ENCODE measurements at regions not wholly inside any gene's neighbourhood (a gene's known extent, or its start where the extent isn't known, plus 50 kb on each side); places are given as distances from the start of the nearest gene placed in this dataset.

DNA sequence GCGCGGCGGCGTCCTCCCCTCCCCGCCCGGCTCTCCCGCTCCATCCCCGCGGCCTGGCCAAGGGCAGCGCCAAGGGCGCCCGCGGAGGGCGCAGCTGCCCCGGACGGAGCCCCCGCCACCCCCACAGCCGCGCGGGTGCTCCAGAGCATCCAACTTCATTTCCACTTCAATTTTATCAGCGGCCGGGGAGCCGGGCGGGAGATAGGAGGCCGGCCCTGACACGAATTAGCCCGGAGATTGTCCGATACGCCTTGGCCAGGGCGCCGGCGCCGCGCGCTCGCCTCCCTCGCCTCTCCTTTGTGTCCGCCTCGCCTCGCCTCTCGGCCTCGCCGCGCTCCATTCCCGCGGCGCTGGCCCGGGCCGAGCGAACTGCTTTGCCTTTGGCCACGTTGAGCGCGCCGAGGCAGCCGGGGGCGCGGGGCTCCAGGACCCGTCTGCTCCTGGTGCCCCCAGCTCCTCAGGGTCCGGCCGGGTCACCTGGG is 129.1 kb upstream of the LHX1 start (continued):
- TF ChIP-seq, protein P1, sequence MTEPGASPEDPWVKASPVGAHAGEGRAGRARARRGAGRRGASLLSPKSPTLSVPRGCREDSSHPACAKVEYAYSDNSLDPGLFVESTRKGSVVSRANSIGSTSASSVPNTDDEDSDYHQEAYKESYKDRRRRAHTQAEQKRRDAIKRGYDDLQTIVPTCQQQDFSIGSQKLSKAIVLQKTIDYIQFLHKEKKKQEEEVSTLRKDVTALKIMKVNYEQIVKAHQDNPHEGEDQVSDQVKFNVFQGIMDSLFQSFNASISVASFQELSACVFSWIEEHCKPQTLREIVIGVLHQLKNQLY (CRISPR knock-in tag; IDR thresholded peaks at IDR 0.05), result no peak
- TF ChIP-seq ZNF512 (CRISPR knock-in tag; IDR thresholded peaks at IDR 0.05; ENCODE audit: borderline replicate concordance) (no peak), ESRRA (CRISPR knock-in tag; IDR thresholded peaks at IDR 0.05; ENCODE audit: borderline replicate concordance) (0 out of 2 replicates have a peak, but pooled peaks have one; percentile 76), ZNF317 (CRISPR knock-in tag; IDR thresholded peaks at IDR 0.05; ENCODE audit: borderline replicate concordance, low read depth) (peak; percentile 33; the same call in 1 of the 2 replicates), GRHL2 (CRISPR knock-in tag; IDR thresholded peaks at IDR 0.05; ENCODE audit: insufficient replicate concordance, severe bottlenecking) (no peak), FOXP1 (CRISPR knock-in tag; IDR thresholded peaks at IDR 0.05; ENCODE audit: borderline replicate concordance) (no peak), CREB1 (CRISPR knock-in tag; IDR thresholded peaks at IDR 0.05) (no peak), IRF2 (CRISPR knock-in tag; IDR thresholded peaks at IDR 0.05; ENCODE audit: borderline replicate concordance, low read depth) (no peak), MYBL2 (CRISPR knock-in tag; IDR thresholded peaks at IDR 0.05) (0 out of 2 replicates have a peak, but pooled peaks have one; percentile 28)

- Mint-ChIP-seq H3K9me3 (no peaks in the 10 kb centered on the region), H3K27me3 (ENCODE audit: low read depth) (peaks cover 57% of the 10 kb centered on the region), H3K4me1 (peaks cover 55% of the 10 kb centered on the region), H3K4me3 (peak overlapping the region; percentile 35), H3K36me3 (no peaks in the 10 kb centered on the region), H3K27ac (no peak overlapping the region)
- ATAC-seq, result peak; percentile 17; the same call in 1 of the 2 replicates
- TF ChIP-seq GABPB1 (CRISPR knock-in tag; IDR thresholded peaks at IDR 0.05) (no peak), FOXJ3 (CRISPR knock-in tag; IDR thresholded peaks at IDR 0.05; ENCODE audit: borderline replicate concordance) (no peak), AR (CRISPR knock-in tag; IDR thresholded peaks at IDR 0.05) (no peak), ZNF396 (CRISPR knock-in tag; IDR thresholded peaks at IDR 0.05; ENCODE audit: borderline replicate concordance) (no peak), NR1H2 (CRISPR knock-in tag; IDR thresholded peaks at IDR 0.05) (no peak), IRF2 (CRISPR knock-in tag; IDR thresholded peaks at IDR 0.05; ENCODE audit: borderline replicate concordance, low read depth) (no peak), TEAD4 (CRISPR knock-in tag; IDR thresholded peaks at IDR 0.05) (no peak), ZNF423 (CRISPR knock-in tag; IDR thresholded peaks at IDR 0.05) (no peak), USF2 (CRISPR knock-in tag; IDR thresholded peaks at IDR 0.05) (no peak), ZNF281 (CRISPR knock-in tag; IDR thresholded peaks at IDR 0.05) (no peak), TP53 (CRISPR knock-in tag; IDR thresholded peaks at IDR 0.05) (no peak)
- TF ChIP-seq, protein P2, sequence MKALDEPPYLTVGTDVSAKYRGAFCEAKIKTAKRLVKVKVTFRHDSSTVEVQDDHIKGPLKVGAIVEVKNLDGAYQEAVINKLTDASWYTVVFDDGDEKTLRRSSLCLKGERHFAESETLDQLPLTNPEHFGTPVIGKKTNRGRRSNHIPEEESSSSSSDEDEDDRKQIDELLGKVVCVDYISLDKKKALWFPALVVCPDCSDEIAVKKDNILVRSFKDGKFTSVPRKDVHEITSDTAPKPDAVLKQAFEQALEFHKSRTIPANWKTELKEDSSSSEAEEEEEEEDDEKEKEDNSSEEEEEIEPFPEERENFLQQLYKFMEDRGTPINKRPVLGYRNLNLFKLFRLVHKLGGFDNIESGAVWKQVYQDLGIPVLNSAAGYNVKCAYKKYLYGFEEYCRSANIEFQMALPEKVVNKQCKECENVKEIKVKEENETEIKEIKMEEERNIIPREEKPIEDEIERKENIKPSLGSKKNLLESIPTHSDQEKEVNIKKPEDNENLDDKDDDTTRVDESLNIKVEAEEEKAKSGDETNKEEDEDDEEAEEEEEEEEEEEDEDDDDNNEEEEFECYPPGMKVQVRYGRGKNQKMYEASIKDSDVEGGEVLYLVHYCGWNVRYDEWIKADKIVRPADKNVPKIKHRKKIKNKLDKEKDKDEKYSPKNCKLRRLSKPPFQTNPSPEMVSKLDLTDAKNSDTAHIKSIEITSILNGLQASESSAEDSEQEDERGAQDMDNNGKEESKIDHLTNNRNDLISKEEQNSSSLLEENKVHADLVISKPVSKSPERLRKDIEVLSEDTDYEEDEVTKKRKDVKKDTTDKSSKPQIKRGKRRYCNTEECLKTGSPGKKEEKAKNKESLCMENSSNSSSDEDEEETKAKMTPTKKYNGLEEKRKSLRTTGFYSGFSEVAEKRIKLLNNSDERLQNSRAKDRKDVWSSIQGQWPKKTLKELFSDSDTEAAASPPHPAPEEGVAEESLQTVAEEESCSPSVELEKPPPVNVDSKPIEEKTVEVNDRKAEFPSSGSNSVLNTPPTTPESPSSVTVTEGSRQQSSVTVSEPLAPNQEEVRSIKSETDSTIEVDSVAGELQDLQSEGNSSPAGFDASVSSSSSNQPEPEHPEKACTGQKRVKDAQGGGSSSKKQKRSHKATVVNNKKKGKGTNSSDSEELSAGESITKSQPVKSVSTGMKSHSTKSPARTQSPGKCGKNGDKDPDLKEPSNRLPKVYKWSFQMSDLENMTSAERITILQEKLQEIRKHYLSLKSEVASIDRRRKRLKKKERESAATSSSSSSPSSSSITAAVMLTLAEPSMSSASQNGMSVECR (CRISPR knock-in tag; IDR thresholded peaks at IDR 0.05; ENCODE audit: borderline replicate concordance), result no peak
- ChIA-PET CTCF (interaction anchor here (1.2 to 1.6 kb wide), 3 partner anchors 15 to 57 kb away, joined by 3 to 5 read pairs (median 3); no protein-coding TSS in a partner anchor), POLR2A (no interaction called here)
- peak; percentile 41 for DNase-seq (ENCODE audit: low spot score)
These were observed 124.5 kb upstream of the LHX1 start for GRCh38 chr17:36812762-36813161.

Measured in WTC11 (cell line).